WTC11 (cell line): ENCODE measurements at regions not wholly inside any gene's neighbourhood (a gene's known extent, or its start where the extent isn't known, plus 50 kb on each side); places are given as distances from the start of the nearest gene placed in this dataset.

Source experiments
- ATAC-seq: fragments of 200-7000 bp; cut with Tn5 transposase; 2 replicates; pipeline ENCODE4 v1.10.0; 2021; ENCODE audit warnings: mild to moderate bottlenecking, moderate library complexity
- CTCF ChIA-PET: fragments of 300-600 bp; sonication (Branson Sonifier 250); formaldehyde crosslinking; loops from one replicate; lab custom pipeline; 2021; ENCODE audit warnings: antibody characterized with exemption; lab: Charles Lee
- POLR2A ChIA-PET: fragments of 350-600 bp; sonication (Branson Sonifier 250); formaldehyde crosslinking; loops from one replicate; lab custom pipeline; 2021; ENCODE audit warnings: antibody characterized with exemption; lab: Charles Lee
- DNase-seq: peaks from one replicate; pipeline ENCODE4 v3.0.0; 2021; ENCODE audit warnings: low spot score
- H3K27ac Mint-ChIP-seq: 2 replicates; pipeline ENCODE4 v1.8.0; 2021; ENCODE audit warnings: mixed read lengths
- H3K27me3 Mint-ChIP-seq: 2 replicates; pipeline ENCODE4 v1.8.0; 2021; ENCODE audit warnings: low read depth, mild to moderate bottlenecking, moderate library complexity, mixed read lengths
- H3K36me3 Mint-ChIP-seq: 2 replicates; pipeline ENCODE4 v1.8.0; 2021; ENCODE audit warnings: mixed read lengths
- H3K4me1 Mint-ChIP-seq: 2 replicates; pipeline ENCODE4 v1.8.0; 2022; ENCODE audit warnings: mixed read lengths
- H3K4me3 Mint-ChIP-seq: 2 replicates; pipeline ENCODE4 v1.8.0; 2021; ENCODE audit warnings: mild to moderate bottlenecking, moderate library complexity, mixed read lengths
- H3K9me3 Mint-ChIP-seq: 2 replicates; pipeline ENCODE4 v1.8.0; 2021; ENCODE audit warnings: mixed read lengths
- ATF1 ChIP-seq: sonication (generic); formaldehyde crosslinking; IDR thresholded peaks from 2 replicates; pipeline ENCODE4 v1.8.1; 2023; ENCODE audit warnings: mild to moderate bottlenecking, moderate library complexity, missing genetic modification reagents
- CTCF ChIP-seq: fragments of 200-600 bp; IDR thresholded peaks from 2 replicates; pipeline ENCODE4 v1.8.0; 2022; ENCODE audit warnings: antibody characterized with exemption
- HMGA2 ChIP-seq: fragments of 250-450 bp; sonication (Bioruptor Pico); IDR thresholded peaks from 2 replicates; pipeline ENCODE4 v1.4.0; 2021; ENCODE audit warnings: mild to moderate bottlenecking, moderate library complexity
- KAT7 ChIP-seq: sonication (generic); formaldehyde crosslinking; IDR thresholded peaks from 2 replicates; pipeline ENCODE4 v1.8.1; 2023; ENCODE audit warnings: missing genetic modification reagents, mild to moderate bottlenecking, borderline replicate concordance
- NFYB ChIP-seq: sonication (generic); formaldehyde crosslinking; conservative IDR thresholded peaks from 2 replicates; pipeline ENCODE4 v1.8.0; 2022; ENCODE audit warnings: low read depth, missing genetic modification reagents
- OVOL2 ChIP-seq: fragments of 250-450 bp; sonication (Bioruptor Pico); IDR thresholded peaks from 2 replicates; pipeline ENCODE4 v1.9.0; 2021; ENCODE audit warnings: mild to moderate bottlenecking, borderline replicate concordance
- RELA ChIP-seq: sonication (generic); formaldehyde crosslinking; IDR thresholded peaks from 2 replicates; pipeline ENCODE4 v1.8.1; 2022; ENCODE audit warnings: missing genetic modification reagents, mild to moderate bottlenecking, borderline replicate concordance
- SOX15 ChIP-seq: fragments of 250-450 bp; sonication (Bioruptor Pico); IDR thresholded peaks from 2 replicates; pipeline ENCODE4 v1.9.0; 2021; ENCODE audit warnings: mild to moderate bottlenecking
- USF1 ChIP-seq: sonication (generic); formaldehyde crosslinking; IDR thresholded peaks from 2 replicates; pipeline ENCODE4 v1.8.0; 2022; ENCODE audit warnings: mild to moderate bottlenecking, missing genetic modification reagents
- ZNF121 ChIP-seq: sonication (generic); formaldehyde crosslinking; IDR thresholded peaks from 2 replicates; pipeline ENCODE4 v1.8.0; 2023; ENCODE audit warnings: missing genetic modification reagents
- ZNF532 ChIP-seq: fragments of 250-450 bp; sonication (Bioruptor Pico); IDR thresholded peaks from 2 replicates; pipeline ENCODE4 v1.9.0; 2021; ENCODE audit warnings: mild to moderate bottlenecking, borderline replicate concordance
- ZNF671 ChIP-seq: fragments of 250-450 bp; sonication (Bioruptor Pico); IDR thresholded peaks from 2 replicates; pipeline ENCODE4 v1.8.0; 2021; ENCODE audit warnings: mild to moderate bottlenecking
- ZSCAN18 ChIP-seq: fragments of 250-450 bp; sonication (Bioruptor Pico); IDR thresholded peaks from 2 replicates; pipeline ENCODE4 v2.1.2; 2022; ENCODE audit warnings: mild to moderate bottlenecking, moderate library complexity
- TF ChIP-seq, protein P1 (sequence below): sonication (generic); formaldehyde crosslinking; IDR thresholded peaks from 2 replicates; pipeline ENCODE4 v1.8.0; 2023; ENCODE audit warnings: missing genetic modification reagents
- TF ChIP-seq, protein P2 (sequence below): sonication (generic); formaldehyde crosslinking; IDR thresholded peaks from 2 replicates; pipeline ENCODE4 v1.8.0; 2023; ENCODE audit warnings: mild to moderate bottlenecking, missing genetic modification reagents

GRCh38 chr3:99500485-99500884 lies 137.9 kb upstream of the COL8A1 start (continued):
- TF ChIP-seq ZNF532 (CRISPR knock-in tag) (no peak), HMGA2 (CRISPR knock-in tag) (no peak), ZSCAN18 (CRISPR knock-in tag) (no peak), OVOL2 (CRISPR knock-in tag) (no peak), SOX15 (no peak), USF1 (CRISPR knock-in tag) (no peak)
- TF ChIP-seq, protein P1, sequence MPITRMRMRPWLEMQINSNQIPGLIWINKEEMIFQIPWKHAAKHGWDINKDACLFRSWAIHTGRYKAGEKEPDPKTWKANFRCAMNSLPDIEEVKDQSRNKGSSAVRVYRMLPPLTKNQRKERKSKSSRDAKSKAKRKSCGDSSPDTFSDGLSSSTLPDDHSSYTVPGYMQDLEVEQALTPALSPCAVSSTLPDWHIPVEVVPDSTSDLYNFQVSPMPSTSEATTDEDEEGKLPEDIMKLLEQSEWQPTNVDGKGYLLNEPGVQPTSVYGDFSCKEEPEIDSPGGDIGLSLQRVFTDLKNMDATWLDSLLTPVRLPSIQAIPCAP = no peak

DNA sequence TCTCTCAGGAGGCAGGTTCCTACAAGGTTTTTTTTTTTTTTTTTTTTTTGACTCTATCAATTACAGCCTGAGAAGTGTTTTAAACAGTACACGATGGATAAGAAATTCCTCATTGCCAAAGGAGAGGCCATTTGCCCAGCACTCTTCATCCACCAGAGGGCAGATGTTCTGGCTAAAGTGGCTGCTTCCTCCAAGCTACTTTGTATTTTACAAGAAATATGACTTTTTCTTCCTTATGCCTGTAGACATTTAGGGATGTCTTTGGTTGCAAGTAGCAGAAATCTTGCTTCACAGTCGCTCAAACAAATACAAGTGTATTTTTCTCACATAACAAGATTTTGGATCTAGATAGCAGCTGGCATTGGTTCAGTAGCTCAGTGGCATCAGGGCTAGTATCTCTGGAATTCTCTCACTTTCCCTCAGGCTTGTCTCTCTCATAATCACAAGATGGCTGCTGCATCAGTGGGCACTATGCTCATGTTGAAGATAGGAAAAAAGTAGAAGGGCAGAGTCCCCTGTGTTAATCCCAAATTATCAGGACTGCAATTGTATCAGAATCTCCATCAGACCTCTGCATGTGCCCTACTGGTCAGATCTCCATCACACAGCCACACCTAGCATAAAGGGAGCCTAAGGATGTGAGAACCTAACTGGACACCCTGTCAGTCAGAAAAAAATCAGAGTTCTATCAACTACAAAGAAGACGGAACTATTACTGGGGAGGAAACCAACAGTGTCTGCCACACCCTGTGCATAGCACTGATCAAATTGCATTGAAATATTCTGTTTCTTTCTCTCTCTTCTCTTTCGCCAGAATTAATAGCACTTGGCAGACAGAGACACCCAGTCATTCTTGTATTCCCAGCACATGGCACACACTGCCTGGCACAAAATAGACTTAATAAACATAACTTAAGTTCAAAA lies 138.9 kb upstream of the COL8A1 start:
- ATAC-seq (peak; percentile 82), DNase-seq (peak; percentile 39)
- Mint-ChIP-seq H3K4me3 (no peak overlapping the region), H3K36me3 (no peaks in the 10 kb centered on the region), H3K27me3 (no peaks in the 10 kb centered on the region), H3K4me1 (no peaks in the 10 kb centered on the region), H3K9me3 (peaks cover 11% of the 10 kb centered on the region; the same call in 1 of the 2 replicates), H3K27ac (no peak overlapping the region)
- TF ChIP-seq CTCF = peak; percentile 52
- TF ChIP-seq RELA (CRISPR knock-in tag) = no peak
- ChIA-PET CTCF (interaction anchor here (0.6 to 2.6 kb wide), 31 partner anchors 12 to 755 kb away, joined by 3 to 22 read pairs (median 4); partner anchors contain the start of gene COL8A1), POLR2A (interaction anchor here (0.9 kb wide), 1 partner anchor 90 kb away, joined by 9 read pairs; no protein-coding TSS in a partner anchor)

GRCh38 chr3:99498550-99499234 lies 139.7 kb upstream of the COL8A1 start:
- H3K4me1 Mint-ChIP-seq = no peaks in the 10 kb centered on the region
- POLR2A ChIA-PET = interaction anchor here (0.9 kb wide), 1 partner anchor 91 kb away, joined by 9 read pairs; no protein-coding TSS in a partner anchor
- CTCF ChIA-PET = interaction anchor here (0.6 to 2.6 kb wide), 30 partner anchors 15 to 756 kb away, joined by 3 to 22 read pairs (median 4); partner anchors contain the start of gene COL8A1
- TF ChIP-seq, protein P2, sequence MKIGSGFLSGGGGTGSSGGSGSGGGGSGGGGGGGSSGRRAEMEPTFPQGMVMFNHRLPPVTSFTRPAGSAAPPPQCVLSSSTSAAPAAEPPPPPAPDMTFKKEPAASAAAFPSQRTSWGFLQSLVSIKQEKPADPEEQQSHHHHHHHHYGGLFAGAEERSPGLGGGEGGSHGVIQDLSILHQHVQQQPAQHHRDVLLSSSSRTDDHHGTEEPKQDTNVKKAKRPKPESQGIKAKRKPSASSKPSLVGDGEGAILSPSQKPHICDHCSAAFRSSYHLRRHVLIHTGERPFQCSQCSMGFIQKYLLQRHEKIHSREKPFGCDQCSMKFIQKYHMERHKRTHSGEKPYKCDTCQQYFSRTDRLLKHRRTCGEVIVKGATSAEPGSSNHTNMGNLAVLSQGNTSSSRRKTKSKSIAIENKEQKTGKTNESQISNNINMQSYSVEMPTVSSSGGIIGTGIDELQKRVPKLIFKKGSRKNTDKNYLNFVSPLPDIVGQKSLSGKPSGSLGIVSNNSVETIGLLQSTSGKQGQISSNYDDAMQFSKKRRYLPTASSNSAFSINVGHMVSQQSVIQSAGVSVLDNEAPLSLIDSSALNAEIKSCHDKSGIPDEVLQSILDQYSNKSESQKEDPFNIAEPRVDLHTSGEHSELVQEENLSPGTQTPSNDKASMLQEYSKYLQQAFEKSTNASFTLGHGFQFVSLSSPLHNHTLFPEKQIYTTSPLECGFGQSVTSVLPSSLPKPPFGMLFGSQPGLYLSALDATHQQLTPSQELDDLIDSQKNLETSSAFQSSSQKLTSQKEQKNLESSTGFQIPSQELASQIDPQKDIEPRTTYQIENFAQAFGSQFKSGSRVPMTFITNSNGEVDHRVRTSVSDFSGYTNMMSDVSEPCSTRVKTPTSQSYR (CRISPR knock-in tag) = no peak
- TF ChIP-seq ATF1 = no peak
- TF ChIP-seq KAT7 (CRISPR knock-in tag) = no peak
- TF ChIP-seq ZNF121 (CRISPR knock-in tag) = no peak
- TF ChIP-seq, protein P1 = no peak
- no peak for TF ChIP-seq ZNF671
- TF ChIP-seq NFYB (CRISPR knock-in tag) = no peak

More at GRCh38 chr3:99498550-99499234, 139.7 kb upstream of the COL8A1 start:
- peaks cover 11% of the 10 kb centered on the region; the same call in 1 of the 2 replicates for H3K9me3 Mint-ChIP-seq
- no peak overlapping the region for H3K4me3 Mint-ChIP-seq
- no peak for DNase-seq
- H3K27me3 Mint-ChIP-seq = no peaks in the 10 kb centered on the region
- H3K36me3 Mint-ChIP-seq = no peaks in the 10 kb centered on the region
- H3K27ac Mint-ChIP-seq = no peak overlapping the region
- peak; percentile 77 for ATAC-seq
